Activated T-cell treated with anti-CD3 and anti-CD28 coated beads, Interleukin-2, amount 50 U/mL, for 24 hours (primary cell): ENCODE measurements at regions not wholly inside any gene's neighbourhood (a gene's known extent, or its start where the extent isn't known, plus 50 kb on each side); places are given as distances from the start of the nearest gene placed in this dataset.
"Not testable (repeated sequence)": the region's sequence is repeated elsewhere in the genome, so short reads cannot be mapped to it uniquely, and the experiment has no call there.

Source experiments
- DNase-seq: peaks from one replicate; pipeline ENCODE4 v3.0.0-alpha.2; 2020
- H3K27ac Mint-ChIP-seq: 2 replicates; pipeline ENCODE4 v1.8.0; 2020; ENCODE audit warnings: mild to moderate bottlenecking, mixed read lengths
- H3K27me3 Mint-ChIP-seq: 2 replicates; pipeline ENCODE4 v1.8.0; 2020; ENCODE audit warnings: mixed read lengths
- H3K36me3 Mint-ChIP-seq: 2 replicates; pipeline ENCODE4 v1.8.0; 2020; ENCODE audit warnings: low read depth, mixed read lengths
- H3K4me1 Mint-ChIP-seq: 2 replicates; pipeline ENCODE4 v1.8.0; 2020; ENCODE audit warnings: low read depth, mixed read lengths
- H3K4me3 Mint-ChIP-seq: 2 replicates; pipeline ENCODE4 v1.8.0; 2020; ENCODE audit warnings: mild to moderate bottlenecking, moderate library complexity, mixed read lengths
- H3K9me3 Mint-ChIP-seq: 2 replicates; pipeline ENCODE4 v1.8.0; 2020; ENCODE audit warnings: mixed read lengths

DNA sequence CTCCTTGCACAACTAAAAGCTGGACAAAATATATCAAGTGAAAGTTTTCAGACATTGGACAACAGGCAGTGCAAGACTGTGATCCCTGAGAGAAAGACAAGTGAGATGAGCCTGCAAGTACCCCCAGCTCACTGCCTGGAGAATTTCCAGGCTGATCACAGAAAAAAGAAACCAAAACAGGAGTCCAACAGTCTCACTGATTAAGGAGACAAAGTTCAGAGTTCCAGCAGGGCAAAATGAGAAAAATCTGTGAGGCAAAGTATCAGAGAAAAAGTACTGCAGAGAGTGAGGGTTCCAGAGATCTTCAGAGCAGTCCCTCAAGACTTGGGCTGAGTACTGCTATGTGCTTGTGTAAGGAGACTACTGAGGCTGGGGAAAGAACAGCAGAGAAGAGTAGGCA is 56.0 kb upstream of the PRSS3 start:
- H3K36me3 Mint-ChIP-seq = no peaks in the 10 kb centered on the region
- no peak overlapping the region for H3K27ac Mint-ChIP-seq
- peaks cover 11% of the 10 kb centered on the region for H3K9me3 Mint-ChIP-seq
- H3K27me3 Mint-ChIP-seq = peaks cover 44% of the 10 kb centered on the region
- no peak for DNase-seq
- H3K4me1 Mint-ChIP-seq = no peaks in the 10 kb centered on the region
- H3K4me3 Mint-ChIP-seq = no peak overlapping the region

GRCh38 chr9:33740075-33740474 is 55.3 kb upstream of the PRSS3 start:
- no peaks in the 10 kb centered on the region for H3K4me1 Mint-ChIP-seq
- H3K27me3 Mint-ChIP-seq = peaks cover 40% of the 10 kb centered on the region
- no peaks in the 10 kb centered on the region for H3K36me3 Mint-ChIP-seq
- H3K4me3 Mint-ChIP-seq = no peak overlapping the region
- no peak for DNase-seq
- H3K27ac Mint-ChIP-seq = no peak overlapping the region
- H3K9me3 Mint-ChIP-seq = peaks cover 11% of the 10 kb centered on the region

DNA sequence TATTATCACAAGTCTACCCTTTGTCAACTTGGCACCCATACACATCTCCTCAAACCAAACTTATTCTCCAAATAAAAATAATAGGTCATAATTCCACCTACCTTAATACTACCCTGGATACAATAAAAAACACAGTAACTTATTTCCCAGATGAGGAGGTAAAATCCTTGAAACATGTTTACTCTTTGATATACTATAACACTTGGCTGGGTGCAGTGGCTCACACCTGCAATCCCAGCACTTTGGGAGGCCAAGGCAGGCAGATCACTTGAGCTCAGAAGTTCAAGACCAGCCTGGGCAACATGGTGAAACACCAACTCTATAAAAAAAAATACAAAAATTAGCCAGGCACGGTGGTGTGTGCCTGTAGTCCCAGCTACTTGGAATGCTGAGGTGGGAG is 54.4 kb upstream of the PRSS3 start:
- DNase-seq, H3K27ac Mint-ChIP-seq, H3K36me3 Mint-ChIP-seq, H3K4me1 Mint-ChIP-seq, H3K4me3 Mint-ChIP-seq: not testable (repeated sequence)
- Mint-ChIP-seq H3K27me3 (peaks cover 36% of the 10 kb centered on the region), H3K9me3 (peaks cover 11% of the 10 kb centered on the region)

GRCh38 chr9:33742051-33742450 is 53.3 kb upstream of the PRSS3 start:
- Mint-ChIP-seq H3K27me3 (peaks cover 32% of the 10 kb centered on the region), H3K9me3 (peaks cover 11% of the 10 kb centered on the region), H3K4me3 (no peak overlapping the region), H3K27ac (no peak overlapping the region), H3K36me3 (no peaks in the 10 kb centered on the region), H3K4me1 (no peaks in the 10 kb centered on the region)
- no peak for DNase-seq

DNA sequence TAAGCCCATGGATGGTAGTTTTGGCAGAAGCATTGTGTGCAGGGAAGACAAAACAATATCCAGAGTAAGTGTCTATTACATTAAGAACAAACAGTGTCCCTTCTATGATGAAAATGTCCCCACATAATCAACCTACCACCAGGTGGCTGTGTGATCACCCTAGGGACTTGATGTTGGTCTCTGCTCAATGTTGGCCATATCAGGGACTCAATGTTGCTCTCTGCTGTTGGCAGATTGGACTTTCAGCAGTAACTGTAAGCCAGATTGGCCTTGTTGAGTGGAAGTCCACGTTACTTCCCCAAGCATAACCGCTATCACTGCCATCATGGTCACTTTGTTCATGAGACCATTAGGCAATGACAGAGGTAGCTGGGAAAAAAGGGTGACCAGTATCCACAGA is 52.8 kb upstream of the PRSS3 start:
- Mint-ChIP-seq H3K36me3 (no peaks in the 10 kb centered on the region), H3K27ac (no peak overlapping the region), H3K27me3 (peaks cover 32% of the 10 kb centered on the region), H3K4me1 (no peaks in the 10 kb centered on the region), H3K4me3 (no peak overlapping the region), H3K9me3 (peaks cover 11% of the 10 kb centered on the region)
- DNase-seq = no peak
